ENCODE measurements at regions not wholly inside any gene's neighbourhood (a gene's known extent, or its start where the extent isn't known, plus 50 kb on each side); places are given as distances from the start of the nearest gene placed in this dataset.

- TF ChIP-seq, protein P1, sequence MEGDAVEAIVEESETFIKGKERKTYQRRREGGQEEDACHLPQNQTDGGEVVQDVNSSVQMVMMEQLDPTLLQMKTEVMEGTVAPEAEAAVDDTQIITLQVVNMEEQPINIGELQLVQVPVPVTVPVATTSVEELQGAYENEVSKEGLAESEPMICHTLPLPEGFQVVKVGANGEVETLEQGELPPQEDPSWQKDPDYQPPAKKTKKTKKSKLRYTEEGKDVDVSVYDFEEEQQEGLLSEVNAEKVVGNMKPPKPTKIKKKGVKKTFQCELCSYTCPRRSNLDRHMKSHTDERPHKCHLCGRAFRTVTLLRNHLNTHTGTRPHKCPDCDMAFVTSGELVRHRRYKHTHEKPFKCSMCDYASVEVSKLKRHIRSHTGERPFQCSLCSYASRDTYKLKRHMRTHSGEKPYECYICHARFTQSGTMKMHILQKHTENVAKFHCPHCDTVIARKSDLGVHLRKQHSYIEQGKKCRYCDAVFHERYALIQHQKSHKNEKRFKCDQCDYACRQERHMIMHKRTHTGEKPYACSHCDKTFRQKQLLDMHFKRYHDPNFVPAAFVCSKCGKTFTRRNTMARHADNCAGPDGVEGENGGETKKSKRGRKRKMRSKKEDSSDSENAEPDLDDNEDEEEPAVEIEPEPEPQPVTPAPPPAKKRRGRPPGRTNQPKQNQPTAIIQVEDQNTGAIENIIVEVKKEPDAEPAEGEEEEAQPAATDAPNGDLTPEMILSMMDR (conservative IDR thresholded peaks at IDR 0.05; ENCODE audit: low read depth, low read length), result no peak
- no peak for TF ChIP-seq EZH2 (IDR thresholded peaks at IDR 0.05; ENCODE audit: borderline replicate concordance, low read depth, low read length, poor library complexity, severe bottlenecking)
Measured at GRCh38 chr18:71523483-71524435, 1020.4 kb downstream of the CBLN2 start.

Measured in A673 (cell line).